ENCODE measurements at regions not wholly inside any gene's neighbourhood (a gene's known extent, or its start where the extent isn't known, plus 50 kb on each side); places are given as distances from the start of the nearest gene placed in this dataset.

GRCh38 chr17:22654447-22654846 is 962.1 kb downstream of the KCNJ18 start:
- H3K4me3 ChIP-seq (ENCODE audit: low read depth, low read length), result no peak overlapping the region
- TF ChIP-seq, protein P1, sequence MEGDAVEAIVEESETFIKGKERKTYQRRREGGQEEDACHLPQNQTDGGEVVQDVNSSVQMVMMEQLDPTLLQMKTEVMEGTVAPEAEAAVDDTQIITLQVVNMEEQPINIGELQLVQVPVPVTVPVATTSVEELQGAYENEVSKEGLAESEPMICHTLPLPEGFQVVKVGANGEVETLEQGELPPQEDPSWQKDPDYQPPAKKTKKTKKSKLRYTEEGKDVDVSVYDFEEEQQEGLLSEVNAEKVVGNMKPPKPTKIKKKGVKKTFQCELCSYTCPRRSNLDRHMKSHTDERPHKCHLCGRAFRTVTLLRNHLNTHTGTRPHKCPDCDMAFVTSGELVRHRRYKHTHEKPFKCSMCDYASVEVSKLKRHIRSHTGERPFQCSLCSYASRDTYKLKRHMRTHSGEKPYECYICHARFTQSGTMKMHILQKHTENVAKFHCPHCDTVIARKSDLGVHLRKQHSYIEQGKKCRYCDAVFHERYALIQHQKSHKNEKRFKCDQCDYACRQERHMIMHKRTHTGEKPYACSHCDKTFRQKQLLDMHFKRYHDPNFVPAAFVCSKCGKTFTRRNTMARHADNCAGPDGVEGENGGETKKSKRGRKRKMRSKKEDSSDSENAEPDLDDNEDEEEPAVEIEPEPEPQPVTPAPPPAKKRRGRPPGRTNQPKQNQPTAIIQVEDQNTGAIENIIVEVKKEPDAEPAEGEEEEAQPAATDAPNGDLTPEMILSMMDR (IDR thresholded peaks at IDR 0.05; ENCODE audit: borderline replicate concordance, insufficient read depth, low read depth, low read length), result no peak

DNA sequence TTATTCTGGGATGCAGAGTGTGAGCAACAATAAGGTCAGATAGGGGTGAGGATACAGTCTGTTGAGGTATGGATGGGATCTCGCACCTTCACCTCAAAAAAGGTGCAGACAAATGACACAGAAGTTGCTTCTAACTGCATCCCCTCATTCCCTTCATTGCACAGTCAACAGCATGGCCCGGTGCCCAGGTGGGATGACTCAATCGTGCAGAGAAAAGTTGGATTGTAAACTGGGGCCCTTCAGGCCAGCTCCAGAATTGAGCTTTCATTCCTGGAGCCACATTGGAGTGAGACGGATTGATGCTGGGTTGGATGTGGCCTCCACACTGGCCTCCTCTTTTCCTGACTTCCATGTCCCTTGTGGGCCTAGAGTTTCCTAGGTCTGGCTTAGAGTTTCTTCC is 977.4 kb downstream of the KCNJ18 start:
- TF ChIP-seq, protein P1 (IDR thresholded peaks at IDR 0.05; ENCODE audit: borderline replicate concordance, insufficient read depth, low read depth, low read length), result no peak
- H3K4me3 ChIP-seq (ENCODE audit: low read depth, low read length), result no peak overlapping the region

DNA sequence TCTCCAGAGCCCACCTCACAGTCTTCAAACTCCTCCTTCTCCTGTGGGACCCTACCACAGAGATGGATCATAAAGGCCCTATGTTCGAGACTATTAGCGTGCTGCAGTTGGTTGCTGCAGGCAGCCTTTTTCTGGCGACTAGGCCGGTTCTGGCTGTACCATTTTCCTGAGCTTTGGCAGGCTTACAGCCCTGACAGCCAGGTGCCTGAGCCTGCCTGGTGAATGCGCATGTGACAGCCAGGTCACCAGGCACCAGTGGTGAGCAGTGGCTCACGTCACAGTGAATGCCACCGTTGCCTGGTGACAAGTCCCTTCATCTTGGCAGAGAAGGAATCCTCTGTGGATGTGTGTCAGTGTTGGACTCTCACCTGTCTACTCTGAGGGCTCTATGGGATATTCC is 978.8 kb downstream of the KCNJ18 start:
- TF ChIP-seq, protein P1 (IDR thresholded peaks at IDR 0.05; ENCODE audit: borderline replicate concordance, insufficient read depth, low read depth, low read length), result no peak
- no peak overlapping the region for H3K4me3 ChIP-seq (ENCODE audit: low read depth, low read length)

GRCh38 chr17:22692066-22692805 is 999.9 kb downstream of the KCNJ18 start:
- no peak overlapping the region for H3K4me3 ChIP-seq (ENCODE audit: low read depth, low read length)
- TF ChIP-seq, protein P1 (IDR thresholded peaks at IDR 0.05; ENCODE audit: borderline replicate concordance, insufficient read depth, low read depth, low read length), result no peak

DNA sequence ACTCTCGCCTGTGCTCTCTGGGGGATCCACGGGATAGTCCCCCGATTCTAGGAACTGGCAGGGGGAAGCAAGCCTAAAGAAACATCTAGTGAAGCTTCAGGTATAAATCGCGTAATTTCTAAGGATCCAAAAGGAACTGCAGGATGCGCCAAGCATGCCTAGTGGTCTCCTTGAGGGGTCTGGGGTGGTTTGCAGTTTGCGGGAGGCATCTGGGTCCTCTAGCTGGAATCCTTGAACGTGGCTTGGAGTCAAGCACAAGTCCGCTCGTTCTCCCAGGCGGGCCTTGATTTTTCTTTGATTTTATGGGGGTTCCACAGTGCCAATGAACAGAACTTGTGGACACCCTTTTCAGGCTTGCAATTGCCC is 1000.5 kb downstream of the KCNJ18 start:
- H3K4me3 ChIP-seq (ENCODE audit: low read depth, low read length), result no peak overlapping the region
- TF ChIP-seq, protein P1 (IDR thresholded peaks at IDR 0.05; ENCODE audit: borderline replicate concordance, insufficient read depth, low read depth, low read length), result no peak

DNA sequence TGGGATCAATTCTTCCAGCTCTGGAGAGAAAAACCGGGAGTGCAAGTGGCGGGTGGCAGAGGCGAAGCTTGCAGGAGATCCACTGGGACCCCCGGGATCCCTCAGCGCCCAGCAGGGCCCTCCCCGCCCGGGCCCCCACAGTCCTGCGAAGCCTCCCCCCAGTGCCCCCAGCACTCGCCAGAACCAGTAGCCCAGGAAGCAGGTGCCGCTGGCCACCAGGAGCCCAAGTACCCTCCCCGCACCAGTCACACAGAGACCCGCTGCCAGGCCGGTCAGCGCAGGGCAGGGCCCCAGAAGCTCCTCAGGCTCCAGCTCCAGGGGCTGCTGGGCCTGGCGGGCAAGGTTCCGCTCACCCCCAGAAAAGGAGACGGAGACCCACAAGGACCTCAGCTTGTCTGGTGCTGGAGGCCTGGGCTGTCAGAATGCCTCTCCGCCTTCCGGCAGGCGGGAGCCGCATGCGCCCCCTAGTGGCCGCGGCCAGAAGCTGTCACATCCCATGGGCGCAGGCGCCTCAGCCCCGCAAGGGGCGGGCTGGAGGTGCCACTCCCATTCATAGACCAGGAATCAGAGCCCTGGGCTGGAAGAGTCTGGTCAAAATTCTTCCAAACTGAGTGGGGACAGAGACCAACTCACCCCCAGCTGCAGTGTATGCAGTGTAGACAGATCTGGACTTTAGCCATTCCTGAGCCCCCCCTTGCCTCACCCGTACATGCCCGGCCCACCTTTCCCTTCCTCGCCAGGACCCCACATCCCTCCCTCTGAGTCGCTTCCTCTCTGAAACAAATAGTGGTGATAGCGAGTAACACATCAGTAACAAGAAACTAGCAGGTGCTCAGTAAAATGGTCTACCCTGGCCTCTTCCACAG is 1002.3 kb downstream of the KCNJ18 start:
- H3K4me3 ChIP-seq (ENCODE audit: low read depth, low read length), result no peak overlapping the region
- TF ChIP-seq, protein P1 (IDR thresholded peaks at IDR 0.05; ENCODE audit: borderline replicate concordance, insufficient read depth, low read depth, low read length), result peak; percentile 39; the same call in 1 of the 2 replicates
